ENCODE measurements at regions not wholly inside any gene's neighbourhood (a gene's known extent, or its start where the extent isn't known, plus 50 kb on each side); places are given as distances from the start of the nearest gene placed in this dataset.

DNA sequence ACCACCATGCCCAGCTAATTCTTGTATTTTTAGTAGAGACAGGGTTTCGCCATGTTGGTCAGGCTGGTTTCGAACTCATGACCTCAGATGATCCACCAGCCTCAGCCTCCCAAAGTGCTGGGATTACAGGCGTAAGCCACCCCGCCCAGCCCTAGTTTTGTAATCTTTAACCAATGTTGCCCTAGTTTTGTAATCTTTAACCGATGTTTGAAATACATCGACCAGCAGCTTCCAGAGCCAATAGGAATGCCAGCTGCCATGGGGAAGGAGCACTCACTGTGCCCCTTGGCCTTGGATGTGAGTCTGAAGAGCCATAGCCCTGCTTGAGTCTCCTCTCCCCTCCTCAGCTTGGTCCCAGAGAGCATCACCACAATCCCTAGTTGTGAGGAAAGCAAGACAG is 209.3 kb upstream of the RGS6 start:
- ChIA-PET POLR2A (no interaction called here), CTCF (no interaction called here)

DNA sequence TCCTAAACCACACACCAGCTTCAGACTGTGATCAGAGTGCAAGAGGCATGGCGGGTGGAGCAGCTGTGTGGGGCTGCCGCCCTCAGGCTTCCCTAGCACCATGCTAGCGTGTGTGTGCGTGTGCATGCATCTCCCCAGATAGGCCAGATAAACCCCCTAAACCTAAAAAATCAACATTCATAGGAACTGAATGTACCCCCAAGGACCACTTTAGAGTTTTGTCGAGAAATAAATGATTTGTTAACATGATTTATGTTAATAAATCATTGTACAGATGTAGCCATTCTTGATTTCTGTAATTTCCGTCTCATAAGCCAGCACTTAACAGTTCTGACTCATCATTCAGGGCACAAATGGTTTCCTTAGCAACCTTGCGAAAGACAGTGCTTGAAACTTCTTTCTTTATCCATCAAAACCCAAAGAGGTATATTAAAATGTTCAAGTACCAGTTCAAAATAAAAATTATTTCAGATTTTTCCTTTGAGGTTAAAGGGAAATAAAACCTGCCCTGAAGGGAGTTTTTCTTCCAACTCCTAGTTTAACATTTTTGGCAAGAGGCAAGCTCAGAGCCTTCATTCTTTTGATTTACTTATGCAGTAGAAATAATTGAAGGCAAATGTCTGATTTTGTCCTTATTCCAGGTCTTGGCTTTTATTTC is 206.2 kb upstream of the RGS6 start:
- ChIA-PET CTCF (interaction anchor here (0.5 to 0.7 kb wide), 2 partner anchors 29 to 172 kb away, joined by 3 read pairs; no protein-coding TSS in a partner anchor), POLR2A (interaction anchor here (0.7 kb wide), 1 partner anchor 11 kb away, joined by 3 read pairs; no protein-coding TSS in a partner anchor)

DNA sequence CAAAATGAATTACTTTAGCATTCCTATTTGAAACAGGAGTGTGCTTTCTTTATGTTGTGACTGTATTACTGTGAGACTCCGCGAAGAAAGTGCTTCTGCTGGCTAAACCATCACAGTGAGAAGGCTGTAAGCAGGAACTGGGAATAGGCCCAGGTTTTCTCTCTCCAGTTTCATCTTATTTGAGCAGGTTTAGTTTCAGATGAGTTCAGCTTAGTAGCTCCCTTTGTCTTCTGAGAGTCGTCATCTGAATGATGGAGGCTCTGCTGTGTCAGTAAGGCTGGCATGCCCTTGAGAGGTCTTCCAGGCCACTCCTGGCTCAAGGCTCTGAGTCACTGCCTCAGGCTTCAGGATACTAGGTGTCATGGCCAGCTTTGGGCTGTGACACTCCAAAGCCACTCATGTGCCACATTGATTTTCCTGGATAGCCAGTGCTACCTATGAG is 205.6 kb upstream of the RGS6 start:
- ChIA-PET POLR2A (interaction anchor here (0.7 kb wide), 1 partner anchor 10 kb away, joined by 3 read pairs; no protein-coding TSS in a partner anchor), CTCF (no interaction called here)

DNA sequence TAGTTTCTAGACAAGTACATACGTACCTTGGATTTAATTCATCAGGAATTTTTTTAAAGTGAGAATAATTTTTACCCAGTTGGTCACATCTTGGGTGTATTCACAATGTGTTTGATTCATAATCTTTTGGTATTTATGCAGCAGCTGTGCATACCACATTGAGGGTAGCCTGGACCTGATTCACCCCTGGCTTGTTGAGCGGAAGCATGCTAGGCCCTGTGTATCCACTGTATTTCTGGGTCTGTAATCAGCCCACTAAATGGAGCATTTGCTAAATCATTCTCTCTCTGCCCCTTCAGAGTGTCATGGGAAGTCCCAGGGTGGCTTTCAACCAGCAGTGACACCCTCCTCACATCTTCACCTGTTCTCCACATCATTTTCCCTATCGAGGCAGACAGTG is 203.8 kb upstream of the RGS6 start:
- ChIA-PET CTCF (no interaction called here), POLR2A (no interaction called here)

DNA sequence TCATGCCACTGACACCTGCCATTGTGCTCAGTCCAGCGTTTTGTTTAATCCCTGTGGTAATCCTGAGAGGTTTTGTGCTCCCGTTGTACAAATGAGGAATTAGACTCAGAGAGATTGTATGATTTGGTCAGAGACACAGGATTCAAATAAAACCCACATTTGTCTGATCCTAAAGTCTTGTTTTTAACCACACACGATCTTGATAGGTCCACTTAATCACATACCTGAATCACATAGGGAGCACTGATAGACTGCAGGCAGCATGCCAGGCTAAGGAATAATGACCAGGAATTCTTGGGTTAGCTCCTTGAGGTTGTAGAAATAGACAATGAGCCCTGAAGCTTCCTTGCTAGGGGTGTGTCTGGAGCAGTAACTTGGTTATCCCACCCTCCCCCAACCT is 202.6 kb upstream of the RGS6 start:
- CTCF ChIA-PET, result no interaction called here

DNA sequence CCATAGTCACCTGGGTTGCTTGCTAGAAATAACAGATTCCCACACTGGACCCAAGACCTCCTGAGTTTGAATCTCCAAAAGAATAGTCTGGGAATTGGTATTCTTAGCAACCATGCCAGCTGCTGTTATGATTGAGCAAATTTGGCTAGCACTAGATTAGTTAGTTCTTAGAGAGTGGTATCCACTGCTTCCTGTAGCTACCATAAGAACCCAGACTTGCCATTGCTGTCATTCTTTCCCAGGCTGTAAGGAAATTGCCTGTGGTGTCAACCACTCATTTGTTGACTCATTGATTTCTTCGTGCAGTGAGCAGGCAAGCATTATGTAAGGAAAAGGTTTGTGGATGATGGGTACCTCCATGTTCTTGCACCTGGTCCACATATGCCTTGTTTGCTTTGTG is 201.8 kb upstream of the RGS6 start:
- POLR2A ChIA-PET, result no interaction called here
- CTCF ChIA-PET, result no interaction called here

More for the DNA sequence above, 202.6 kb upstream of the RGS6 start:
- POLR2A ChIA-PET, result interaction anchor here (0.5 kb wide), 1 partner anchor 16 kb away, joined by 7 read pairs; no protein-coding TSS in a partner anchor

DNA sequence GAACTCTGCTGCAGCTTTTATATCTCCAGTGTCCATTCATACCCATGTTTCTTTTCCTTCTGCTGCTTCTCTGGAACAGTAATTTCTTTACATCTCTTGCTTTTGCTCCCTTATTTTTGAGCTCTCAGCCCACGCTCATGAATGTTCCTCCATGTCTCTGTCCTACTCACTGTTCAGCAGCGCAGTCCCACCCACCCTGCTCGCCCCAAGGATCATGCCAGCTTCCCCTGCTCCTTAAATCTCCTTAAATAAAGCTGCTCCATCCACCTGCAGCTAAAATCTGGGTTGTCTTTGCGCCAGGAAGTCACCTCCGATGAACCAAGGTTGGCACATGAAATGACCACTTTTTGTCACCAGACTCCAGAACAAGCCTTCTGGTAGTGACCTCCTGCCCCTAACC is 201.1 kb upstream of the RGS6 start:
- ChIA-PET CTCF (no interaction called here), POLR2A (no interaction called here)

DNA sequence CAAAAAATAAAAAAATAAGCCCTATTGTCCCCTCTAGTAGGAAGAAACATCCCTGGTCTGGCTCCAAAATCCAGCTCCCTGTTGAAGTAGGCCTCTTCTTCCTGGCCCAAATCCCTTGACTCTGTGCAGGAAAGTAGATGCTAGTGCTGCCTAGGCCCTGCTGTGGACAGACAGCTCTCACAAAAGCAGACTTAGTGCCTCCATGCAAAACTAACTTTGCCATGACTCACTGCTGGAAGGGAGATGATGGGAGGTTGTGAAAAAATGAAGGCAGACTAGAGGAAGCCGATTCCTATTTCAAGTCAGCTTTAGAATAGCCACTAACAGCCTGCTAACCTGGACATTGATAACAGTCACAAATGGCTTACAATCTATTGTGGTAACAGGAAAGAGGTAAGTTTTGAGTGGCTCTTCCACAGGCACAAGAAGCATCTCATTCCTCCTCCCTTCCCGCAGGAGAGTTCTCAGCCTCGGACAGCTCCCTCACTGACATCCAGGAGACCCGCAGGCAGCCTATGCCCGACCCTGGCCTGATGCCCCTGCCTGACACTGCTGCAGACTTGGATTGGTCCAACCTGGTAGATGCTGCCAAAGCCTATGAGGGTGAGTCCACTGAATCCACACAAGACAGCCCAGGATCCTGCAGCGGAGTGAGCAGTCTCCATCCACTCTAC is 198.9 kb upstream of the RGS6 start:
- CTCF ChIA-PET, result no interaction called here
- POLR2A ChIA-PET, result no interaction called here

DNA sequence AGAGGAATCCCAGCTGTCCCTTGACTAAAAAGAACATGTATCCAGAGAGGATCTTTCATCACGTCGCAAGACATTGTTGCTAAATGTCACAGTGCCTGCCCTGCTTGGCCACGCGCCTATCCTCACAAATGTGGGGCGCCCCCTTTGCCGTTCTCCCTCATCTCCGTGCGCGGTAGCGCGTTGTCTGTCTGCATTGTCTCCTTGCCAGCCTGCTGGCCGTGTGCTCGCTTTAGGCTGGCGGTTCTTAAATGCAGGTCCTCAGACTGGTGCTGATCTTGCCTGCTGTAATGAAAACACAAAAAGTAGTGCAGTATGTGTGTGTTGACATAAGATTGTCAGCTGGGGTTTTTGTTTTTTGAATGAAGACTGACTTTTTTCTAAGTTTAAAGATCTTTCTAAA is 198.2 kb upstream of the RGS6 start:
- CTCF ChIA-PET, result no interaction called here
- POLR2A ChIA-PET, result no interaction called here

DNA sequence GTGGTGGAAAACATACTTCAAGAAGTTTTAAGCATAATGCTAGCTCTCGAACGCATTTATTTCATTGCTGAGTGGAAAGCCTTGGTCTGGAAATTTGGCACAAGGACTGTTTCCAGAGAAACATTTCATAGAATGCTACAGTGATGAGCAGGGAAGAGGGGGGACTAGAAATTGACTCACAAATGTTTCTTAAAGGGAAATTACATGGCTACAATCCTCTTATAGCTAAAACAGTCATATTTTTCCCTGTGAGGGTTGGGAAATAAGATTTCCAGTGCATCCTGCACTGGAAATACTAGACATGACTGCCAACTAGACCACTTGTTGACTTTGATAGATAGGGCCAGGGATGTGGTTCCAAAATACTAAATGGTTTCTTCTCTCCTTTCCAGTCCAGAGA is 197.3 kb upstream of the RGS6 start:
- CTCF ChIA-PET, result interaction anchor here (0.6 kb wide), 1 partner anchor 14 kb away, joined by 3 read pairs; no protein-coding TSS in a partner anchor
- POLR2A ChIA-PET, result no interaction called here

DNA sequence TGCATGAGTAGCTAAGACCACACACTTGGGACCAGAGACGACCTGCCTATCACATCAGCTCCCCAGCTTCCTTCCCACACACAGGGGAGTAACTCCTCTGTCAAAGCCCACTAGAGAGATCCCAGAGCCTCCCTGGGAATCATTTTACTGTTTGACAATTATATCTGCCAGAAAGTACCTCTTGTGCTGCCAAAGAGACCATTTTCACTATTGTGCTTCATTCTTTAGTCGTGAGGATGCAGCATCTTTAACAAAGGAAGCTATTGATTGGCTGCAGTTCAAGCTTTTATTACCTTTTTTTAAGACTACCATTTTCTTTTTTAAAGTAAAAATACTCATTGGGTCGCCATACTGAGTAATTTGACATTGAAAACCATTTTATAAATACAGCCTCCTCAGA is 194.5 kb upstream of the RGS6 start:
- ChIA-PET CTCF (interaction anchor here (1.0 kb wide), 1 partner anchor 15 kb away, joined by 5 read pairs; no protein-coding TSS in a partner anchor), POLR2A (interaction anchor here (0.7 kb wide), 1 partner anchor 498 kb away, joined by 8 read pairs; no protein-coding TSS in a partner anchor)

DNA sequence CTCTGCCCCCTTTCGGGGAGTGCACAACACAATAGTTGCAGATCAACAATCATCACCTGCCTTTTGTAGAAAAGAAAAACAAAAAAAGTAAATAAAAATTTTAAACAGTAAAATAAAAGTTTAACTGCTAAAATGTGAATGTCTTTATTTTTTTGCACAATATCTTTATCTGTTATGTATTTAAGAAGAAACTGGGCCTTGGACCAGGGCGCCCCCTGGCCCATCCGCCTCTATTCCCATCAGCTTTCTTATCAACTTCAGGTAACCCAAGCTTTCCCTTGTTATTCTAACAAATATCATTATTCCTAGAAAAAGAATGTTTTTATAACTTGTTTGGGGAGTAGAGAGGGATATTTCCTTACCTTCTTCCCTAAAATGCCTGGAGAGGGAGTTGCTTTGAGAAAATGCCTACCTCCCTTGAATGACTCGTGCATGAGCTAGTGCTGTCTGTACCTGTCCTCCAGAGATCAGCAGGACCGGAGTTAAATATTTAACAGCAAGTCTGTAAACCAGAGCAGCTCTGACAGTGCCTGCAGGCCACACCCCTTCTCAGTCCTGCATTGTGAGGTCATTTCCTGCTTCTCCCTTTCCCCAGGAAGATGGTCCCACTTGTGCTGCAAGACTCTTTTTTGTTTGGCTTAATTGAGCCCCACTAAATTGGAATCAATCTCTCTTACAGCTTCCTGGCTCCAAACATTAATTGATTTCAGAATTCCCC is 192.8 kb upstream of the RGS6 start:
- POLR2A ChIA-PET, result interaction anchor here (0.5 kb wide), 1 partner anchor 21 kb away, joined by 8 read pairs; no protein-coding TSS in a partner anchor

DNA sequence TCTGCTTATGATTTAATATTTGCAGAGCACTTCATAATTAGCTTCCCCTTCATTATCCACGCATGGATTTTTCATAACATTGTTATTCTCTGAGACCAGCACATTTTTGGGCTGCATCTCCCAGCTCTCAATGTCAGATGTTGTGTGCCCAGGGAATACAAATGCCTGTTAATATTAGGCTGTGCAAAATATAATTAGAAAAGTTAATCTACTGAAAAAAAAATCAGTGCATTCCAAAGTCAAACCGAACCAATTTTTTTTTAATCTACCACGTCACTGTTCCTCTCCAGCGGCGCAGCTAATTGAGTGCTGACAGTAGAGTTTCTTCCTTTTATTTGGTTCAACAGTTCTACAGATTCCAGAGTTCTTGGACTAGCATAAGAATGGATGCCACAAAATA is 191.0 kb upstream of the RGS6 start:
- ChIA-PET POLR2A (interaction anchor here (0.6 kb wide), 1 partner anchor 93 kb away, joined by 4 read pairs; no protein-coding TSS in a partner anchor), CTCF (interaction anchor here (1.1 to 1.5 kb wide), 2 partner anchors 11 to 599 kb away, joined by 3 read pairs; no protein-coding TSS in a partner anchor)

More for the DNA sequence above, 192.8 kb upstream of the RGS6 start:
- CTCF ChIA-PET, result interaction anchor here (1.2 kb wide), 1 partner anchor 14 kb away, joined by 3 read pairs; no protein-coding TSS in a partner anchor

DNA sequence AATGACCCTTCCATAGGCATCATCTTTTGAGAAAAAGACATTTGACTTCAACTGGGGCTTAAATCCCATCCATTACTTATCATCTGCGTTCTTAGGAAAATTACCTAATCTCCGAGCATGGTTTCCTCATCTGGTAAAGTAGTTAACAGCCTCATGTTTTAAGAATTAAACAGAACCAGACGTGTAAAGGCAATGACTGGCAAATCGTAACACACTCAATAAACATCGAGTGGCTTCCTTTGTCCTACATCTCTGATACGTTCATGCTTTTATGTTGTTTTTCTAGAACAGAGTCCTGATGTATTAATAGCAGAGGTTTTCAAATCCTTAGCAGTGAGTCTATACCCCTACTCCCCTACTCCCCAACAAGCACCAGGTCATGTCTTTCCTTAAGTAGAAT is 189.7 kb upstream of the RGS6 start:
- CTCF ChIA-PET, result interaction anchor here (1.5 to 1.9 kb wide), 2 partner anchors 10 kb away, joined by 3 to 6 read pairs; no protein-coding TSS in a partner anchor
- POLR2A ChIA-PET, result no interaction called here

DNA sequence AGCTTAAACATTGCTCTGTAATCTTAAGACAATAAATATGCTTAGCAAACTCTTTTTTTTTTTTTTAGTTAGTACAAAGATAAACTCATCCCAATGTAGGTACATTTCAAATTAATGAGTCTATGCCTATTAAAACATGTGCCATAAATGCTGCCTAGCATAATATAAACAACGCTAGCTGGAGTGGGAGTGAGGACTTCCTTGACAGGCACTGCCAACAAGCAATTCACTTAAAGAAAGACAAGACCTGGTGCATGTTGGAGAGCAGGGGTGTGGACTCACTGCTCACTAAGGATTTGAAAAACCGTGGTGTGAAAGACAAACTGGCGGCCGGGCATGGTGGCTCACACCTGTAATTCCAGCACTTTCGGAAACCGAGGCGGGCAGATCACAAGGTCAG is 187.2 kb upstream of the RGS6 start:
- CTCF ChIA-PET, result no interaction called here
- POLR2A ChIA-PET, result interaction anchor here (0.7 kb wide), 1 partner anchor 16 kb away, joined by 7 read pairs; no protein-coding TSS in a partner anchor

DNA sequence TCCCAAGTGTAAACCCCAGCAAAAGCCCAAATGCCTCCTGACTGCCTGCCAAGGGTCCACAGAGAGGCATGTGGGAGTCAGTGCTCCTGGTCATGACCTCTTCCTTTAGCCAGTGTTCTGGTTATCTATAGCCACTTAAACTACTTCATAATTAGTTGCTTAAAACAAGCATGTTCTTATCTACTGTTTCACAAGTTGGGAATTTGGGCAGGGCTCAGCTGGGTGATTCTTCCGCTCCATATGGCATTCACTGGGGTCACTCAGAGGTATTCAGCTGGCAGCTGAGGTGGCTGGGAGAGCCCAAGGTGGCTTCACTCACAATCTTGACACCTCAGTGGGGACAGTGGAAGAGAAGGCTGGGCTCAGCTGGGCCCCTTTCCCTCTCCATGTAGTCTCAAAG is 184.0 kb upstream of the RGS6 start:
- ChIA-PET CTCF (interaction anchor here (1.2 kb wide), 1 partner anchor 13 kb away, joined by 3 read pairs; no protein-coding TSS in a partner anchor), POLR2A (no interaction called here)

DNA sequence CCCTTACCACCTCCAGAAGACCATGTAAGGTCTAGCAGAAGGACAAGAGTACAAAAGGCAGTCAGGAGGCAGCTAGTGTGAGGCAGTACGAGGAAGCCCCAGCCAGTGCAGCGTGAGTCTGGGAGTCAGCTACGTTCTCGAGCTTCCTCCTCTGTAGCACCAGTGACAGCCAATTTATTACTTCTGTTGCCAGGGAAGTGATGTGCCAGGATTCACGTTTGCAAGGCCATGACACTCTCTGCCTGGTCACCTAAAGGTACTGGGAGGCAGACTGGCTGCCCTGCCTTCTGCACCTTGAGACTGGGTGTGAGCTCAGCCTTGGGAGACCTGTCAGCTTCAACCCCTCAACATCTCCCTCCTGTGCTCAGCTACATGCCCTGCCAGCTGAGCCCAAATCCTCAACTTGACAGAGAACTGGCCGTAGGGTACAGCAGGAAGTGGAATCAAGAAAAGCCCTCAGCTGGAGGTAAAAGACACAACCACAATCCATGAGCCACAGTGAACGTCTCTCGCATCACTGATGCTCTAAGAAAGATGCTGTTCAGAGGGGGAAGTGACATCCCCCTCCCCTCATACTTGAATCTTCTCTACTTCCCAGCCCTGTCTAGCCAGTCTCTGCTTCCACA is 182.5 kb upstream of the RGS6 start:
- POLR2A ChIA-PET, result no interaction called here
- CTCF ChIA-PET, result interaction anchor here (1.0 to 1.4 kb wide), 2 partner anchors 612 to 646 kb away, joined by 3 to 4 read pairs; no protein-coding TSS in a partner anchor

DNA sequence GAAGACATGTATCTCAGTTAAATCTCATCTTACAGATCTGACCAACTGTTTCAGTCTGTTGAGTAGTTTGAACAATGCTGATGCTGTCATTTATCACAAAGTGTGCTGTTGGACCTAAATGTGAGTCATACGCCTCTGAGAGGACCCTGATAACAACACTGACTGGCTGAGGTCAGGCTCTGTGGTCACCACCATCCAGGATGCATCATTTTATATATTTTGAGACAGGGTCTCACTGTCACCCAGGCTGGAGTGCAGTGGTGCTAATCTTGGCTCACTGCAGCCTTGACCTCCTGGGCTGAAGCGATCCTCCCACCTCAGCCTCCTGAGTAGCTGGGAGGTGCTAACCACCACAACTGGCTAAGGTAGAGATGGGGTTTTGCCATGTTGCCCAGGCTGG is 181.0 kb upstream of the RGS6 start:
- ChIA-PET CTCF (no interaction called here), POLR2A (no interaction called here)

DNA sequence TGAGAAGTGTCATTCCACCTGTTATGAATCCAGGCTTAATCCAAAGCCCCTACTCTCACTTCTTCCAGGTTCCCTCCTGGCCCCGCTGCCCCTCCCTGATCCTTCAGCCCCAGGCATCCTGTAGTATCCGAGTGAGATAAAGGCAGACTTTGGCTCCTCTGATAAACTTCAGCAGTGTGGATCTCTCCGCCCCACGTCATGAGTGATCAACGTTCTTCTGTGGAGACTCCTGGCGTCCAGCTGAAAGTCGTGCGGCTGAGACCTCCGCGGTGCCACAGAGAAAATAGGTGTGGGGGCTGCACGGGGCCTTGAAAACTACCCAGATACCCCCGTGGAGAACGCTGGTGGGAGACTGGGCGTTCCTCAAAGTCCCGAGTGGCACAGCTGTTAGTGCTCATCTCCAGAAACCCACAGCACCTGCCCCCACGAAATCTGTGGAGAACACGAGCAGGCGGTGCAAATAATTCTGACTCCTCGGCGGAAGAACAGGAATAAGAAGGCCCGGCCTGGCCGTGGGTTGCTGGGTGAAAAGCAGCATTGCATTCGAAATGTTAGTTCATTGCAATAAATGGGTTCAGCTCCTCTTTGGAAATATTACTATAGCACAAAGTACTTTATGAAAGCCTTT is 180.0 kb upstream of the RGS6 start:
- POLR2A ChIA-PET, result interaction anchor here (0.6 kb wide), 1 partner anchor 431 kb away, joined by 3 read pairs; no protein-coding TSS in a partner anchor
- CTCF ChIA-PET, result interaction anchor here (0.6 to 2.9 kb wide), 15 partner anchors 9 to 934 kb away, joined by 3 to 14 read pairs (median 4); no protein-coding TSS in a partner anchor

All from activated CD8-positive, alpha-beta memory T cell treated with anti-CD3 and anti-CD28 coated beads for 36 hours (primary cell).